ENCODE measurements at regions not wholly inside any gene's neighbourhood (a gene's known extent, or its start where the extent isn't known, plus 50 kb on each side); places are given as distances from the start of the nearest gene placed in this dataset.

- CTCF ChIA-PET = no interaction called here
- no peak for FAIRE-seq
- POLR2A ChIA-PET = no interaction called here
Observed at GRCh38 chr18:40821596-40822243, 1133.3 kb upstream of the PIK3C3 start.

More at GRCh38 chr18:40821596-40822243, 1133.3 kb upstream of the PIK3C3 start:
- DNase-seq (ENCODE audit: low read depth, low spot score) = no peak
- Histone ChIP-seq H3K27me3 (ENCODE audit: control insufficient read depth in 2 of 2, insufficient read depth in 2 of 2, low read length in 2 of 2) (no peaks in the 10 kb centered on the region), H3K9ac (replicated peaks; ENCODE audit: extremely low read depth, insufficient read depth, low read length) (no peak overlapping the region), H3K4me2 (ENCODE audit: insufficient read depth, low read length) (no peak overlapping the region), H3K79me2 (ENCODE audit: control insufficient read depth, insufficient read depth, low read length) (no peaks in the 10 kb centered on the region), H3K9me3 (replicated peaks; ENCODE audit: control insufficient read depth, insufficient read depth, low read length) (no peaks in the 10 kb centered on the region), H3K27ac (ENCODE audit: insufficient read depth, low read depth, low read length) (no peak overlapping the region), H3K4me3 (replicated peaks in 1 of 3; ENCODE audit: insufficient read depth in 1 of 3, low read depth in 1 of 3, low read length in 3 of 3) (no peak overlapping the region), H3K36me3 (ENCODE audit: control insufficient read depth in 2 of 2, extremely low read depth in 1 of 2, insufficient read depth in 2 of 2, low read length in 2 of 2) (no peaks in the 10 kb centered on the region), H4K20me1 (replicated peaks; ENCODE audit: control insufficient read depth, extremely low read depth, insufficient read depth, low read length) (no peaks in the 10 kb centered on the region), H2AFZ (ENCODE audit: low read depth, low read length) (no peak overlapping the region), H3K9me1 (replicated peaks; ENCODE audit: control insufficient read depth, extremely low read depth, insufficient read depth, low read length) (no peaks in the 10 kb centered on the region), H3K4me1 (ENCODE audit: control insufficient read depth, extremely low read depth, insufficient read depth, low read length) (no peaks in the 10 kb centered on the region)
- no peak for TF ChIP-seq JUN (IDR thresholded peaks at IDR 0.05; ENCODE audit: borderline replicate concordance, insufficient read depth, insufficient read length, low read depth)
- TF ChIP-seq FOS (IDR thresholded peaks at IDR 0.05; ENCODE audit: borderline replicate concordance, insufficient read depth, low read length) = no peak
- TF ChIP-seq GATA2 (IDR thresholded peaks at IDR 0.05; ENCODE audit: insufficient read depth, insufficient read length, low read depth, low read length) = no peak
- TF ChIP-seq POLR2AphosphoS5 (IDR thresholded peaks at IDR 0.05; ENCODE audit: insufficient read depth, low read depth, low read length) = no peak
- no peak for TF ChIP-seq MAX (IDR thresholded peaks at IDR 0.05; ENCODE audit: insufficient read depth, insufficient read length)
- no peak for TF ChIP-seq POLR2A (IDR thresholded peaks at IDR 0.05; ENCODE audit: low read depth, low read length)
- TF ChIP-seq CTCF (IDR thresholded peaks at IDR 0.05; ENCODE audit: extremely low read depth in 1 of 2, insufficient read depth in 1 of 2, low read depth in 1 of 2, low read length in 2 of 2) = no peak
- TF ChIP-seq MYC (IDR thresholded peaks at IDR 0.05; ENCODE audit: low read depth, low read length) = no peak
- no peak for TF ChIP-seq EZH2 (IDR thresholded peaks at IDR 0.05; ENCODE audit: borderline replicate concordance, low read depth, low read length, severe bottlenecking)
- intact Hi-C loops (cut with micrococcal nuclease) = no loop called here
- dilution Hi-C loops (cut with MboI; ENCODE audit: extremely low pct_ligation_motif_present, low sequenced_read_pairs) = no loop called here
- BruUV-seq (replicated peaks) = no TSS peak

Data from endothelial cell of umbilical vein (primary cell).